HFF-Myc (cell line): ENCODE measurements at regions not wholly inside any gene's neighbourhood (a gene's known extent, or its start where the extent isn't known, plus 50 kb on each side); places are given as distances from the start of the nearest gene placed in this dataset.

Source experiments
- DNase-seq: peaks from one replicate; pipeline ENCODE4 v3.0.0-alpha.2; 2011; ENCODE audit warnings: low read depth; ENCODE audit errors: extremely low read depth
- H3K4me3 ChIP-seq: replicated peaks from 2 replicates; pipeline ENCODE4 v1.5.1; 2011; ENCODE audit warnings: low read depth, mild to moderate bottlenecking, control low read depth, low read length
- TF ChIP-seq, protein P1 (sequence below): IDR thresholded peaks from 2 replicates; pipeline ENCODE4 v1.5.1; 2012; ENCODE audit warnings: mild to moderate bottlenecking, low read depth, low read length, control low read depth; ENCODE audit errors: missing control alignments

DNA sequence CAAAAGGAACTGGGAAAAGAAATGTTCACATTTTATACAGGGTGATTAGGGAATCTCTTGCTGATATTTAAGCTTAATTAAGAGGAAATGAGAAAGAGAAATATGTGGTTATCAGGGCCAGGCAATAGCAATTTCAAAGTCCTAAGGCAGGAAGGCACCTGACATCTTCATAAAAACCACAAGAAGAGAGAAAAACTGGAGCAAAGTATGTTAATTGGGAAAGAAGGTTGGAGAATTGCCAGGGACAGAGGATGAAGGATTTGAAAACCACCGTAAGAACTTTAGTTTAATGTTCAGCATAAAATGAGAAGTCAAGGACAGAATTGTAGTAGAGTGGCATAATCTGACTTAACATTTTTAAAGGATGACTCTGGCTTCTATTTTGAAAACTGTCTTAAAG is 691.8 kb upstream of the NRXN1 start:
- no peak for DNase-seq
- no peak overlapping the region for H3K4me3 ChIP-seq
- TF ChIP-seq, protein P1, sequence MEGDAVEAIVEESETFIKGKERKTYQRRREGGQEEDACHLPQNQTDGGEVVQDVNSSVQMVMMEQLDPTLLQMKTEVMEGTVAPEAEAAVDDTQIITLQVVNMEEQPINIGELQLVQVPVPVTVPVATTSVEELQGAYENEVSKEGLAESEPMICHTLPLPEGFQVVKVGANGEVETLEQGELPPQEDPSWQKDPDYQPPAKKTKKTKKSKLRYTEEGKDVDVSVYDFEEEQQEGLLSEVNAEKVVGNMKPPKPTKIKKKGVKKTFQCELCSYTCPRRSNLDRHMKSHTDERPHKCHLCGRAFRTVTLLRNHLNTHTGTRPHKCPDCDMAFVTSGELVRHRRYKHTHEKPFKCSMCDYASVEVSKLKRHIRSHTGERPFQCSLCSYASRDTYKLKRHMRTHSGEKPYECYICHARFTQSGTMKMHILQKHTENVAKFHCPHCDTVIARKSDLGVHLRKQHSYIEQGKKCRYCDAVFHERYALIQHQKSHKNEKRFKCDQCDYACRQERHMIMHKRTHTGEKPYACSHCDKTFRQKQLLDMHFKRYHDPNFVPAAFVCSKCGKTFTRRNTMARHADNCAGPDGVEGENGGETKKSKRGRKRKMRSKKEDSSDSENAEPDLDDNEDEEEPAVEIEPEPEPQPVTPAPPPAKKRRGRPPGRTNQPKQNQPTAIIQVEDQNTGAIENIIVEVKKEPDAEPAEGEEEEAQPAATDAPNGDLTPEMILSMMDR, result no peak

DNA sequence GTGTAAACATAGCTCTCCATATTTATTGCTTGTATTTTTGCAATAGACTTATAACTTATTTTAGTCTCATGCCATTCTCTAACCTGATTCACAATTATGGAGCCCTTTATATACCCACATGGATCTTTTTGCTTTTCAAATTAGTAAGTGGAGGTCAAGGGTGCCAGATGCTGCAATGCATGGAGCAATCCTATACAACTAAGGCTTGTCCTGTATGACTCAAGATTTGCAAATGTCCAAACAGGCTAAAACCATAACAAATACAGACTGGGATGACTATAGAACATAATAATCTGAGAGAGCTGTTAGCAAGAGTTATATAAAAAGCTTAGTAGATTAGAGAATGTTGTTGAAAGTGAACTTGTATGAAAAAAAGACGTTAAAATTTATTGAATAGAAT is 690.4 kb upstream of the NRXN1 start:
- DNase-seq, result no peak
- no peak overlapping the region for H3K4me3 ChIP-seq
- TF ChIP-seq, protein P1, result no peak

DNA sequence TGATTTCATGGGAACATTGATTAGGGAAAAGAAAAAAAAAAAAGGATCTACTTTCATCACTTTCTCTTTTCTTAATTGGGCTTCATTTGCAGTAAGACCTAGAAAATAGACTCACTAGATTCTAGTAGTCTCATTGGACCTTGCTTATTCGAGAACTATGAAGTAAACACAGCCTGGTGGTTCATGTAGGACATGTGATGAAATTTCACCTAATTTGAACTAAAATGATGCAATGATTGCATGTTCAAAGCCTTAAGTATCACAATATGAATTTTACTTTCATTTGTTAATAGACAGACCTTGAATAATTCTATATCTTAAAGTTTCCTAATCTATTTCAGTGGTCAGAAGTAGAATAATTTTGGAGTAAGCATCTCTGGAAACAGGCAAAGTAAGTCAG is 688.9 kb upstream of the NRXN1 start:
- no peak overlapping the region for H3K4me3 ChIP-seq
- TF ChIP-seq, protein P1, result no peak

DNA sequence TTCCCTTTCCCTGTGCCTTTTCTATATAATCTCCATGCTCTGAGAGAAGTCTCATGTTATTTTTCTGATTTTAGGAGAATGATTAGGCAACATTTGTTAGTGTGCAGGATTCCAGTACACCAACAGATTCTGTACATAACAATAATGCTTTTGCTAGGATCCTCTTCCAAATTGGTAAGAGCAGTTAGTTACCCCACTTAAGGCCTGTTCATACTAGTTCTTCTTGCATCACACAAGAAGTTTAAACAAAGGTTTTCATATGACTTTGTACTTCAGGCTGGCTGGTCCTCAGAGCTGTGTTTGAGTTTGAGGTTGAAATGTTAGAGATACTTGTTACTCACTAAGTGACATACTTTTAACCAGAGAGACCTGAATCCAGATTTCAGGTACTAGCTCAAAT is 686.9 kb upstream of the NRXN1 start:
- TF ChIP-seq, protein P1, result no peak
- H3K4me3 ChIP-seq, result no peak overlapping the region

More for the DNA sequence above, 688.9 kb upstream of the NRXN1 start:
- DNase-seq, result no peak

DNA sequence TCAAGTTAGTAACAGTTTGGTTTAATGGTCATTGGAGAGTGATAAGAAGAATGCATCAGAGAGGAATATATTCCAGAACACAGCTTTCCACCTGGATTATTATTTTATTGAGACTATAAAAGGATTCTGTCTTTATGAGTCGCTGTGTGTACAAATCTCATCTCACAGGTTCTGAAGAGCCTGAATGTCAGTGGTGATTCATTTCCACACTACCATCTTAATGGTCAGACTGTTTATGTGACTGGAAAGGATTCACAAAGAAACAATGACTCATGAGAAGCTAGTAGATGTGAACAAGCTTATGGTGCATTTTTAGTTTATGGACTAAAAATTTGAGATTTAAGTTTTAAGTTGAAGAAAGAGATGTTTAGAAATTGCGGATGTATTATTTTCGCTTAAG is 685.4 kb upstream of the NRXN1 start:
- TF ChIP-seq, protein P1, result no peak
- DNase-seq, result no peak
- H3K4me3 ChIP-seq, result no peak overlapping the region

More for the DNA sequence above, 686.9 kb upstream of the NRXN1 start:
- no peak for DNase-seq

DNA sequence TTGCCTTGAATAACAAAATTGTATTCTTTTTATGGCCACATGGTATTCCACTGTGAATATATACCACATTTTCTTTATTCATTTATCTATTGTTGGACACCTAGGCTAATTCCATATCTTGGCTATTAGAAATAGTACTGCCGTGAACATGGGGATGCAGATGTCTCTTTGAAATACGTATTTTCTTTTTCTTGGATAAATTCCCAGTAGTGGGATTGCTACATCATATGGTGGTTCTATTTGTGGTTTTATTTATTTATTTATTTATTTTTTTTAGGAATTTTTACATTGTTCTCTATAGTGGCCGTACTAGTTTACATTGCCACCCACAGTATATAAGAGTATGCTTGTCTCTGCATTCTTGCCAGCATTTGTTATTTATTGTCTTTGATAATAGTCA is 679.8 kb upstream of the NRXN1 start:
- no peak for DNase-seq
- no peak overlapping the region for H3K4me3 ChIP-seq
- TF ChIP-seq, protein P1, result no peak

DNA sequence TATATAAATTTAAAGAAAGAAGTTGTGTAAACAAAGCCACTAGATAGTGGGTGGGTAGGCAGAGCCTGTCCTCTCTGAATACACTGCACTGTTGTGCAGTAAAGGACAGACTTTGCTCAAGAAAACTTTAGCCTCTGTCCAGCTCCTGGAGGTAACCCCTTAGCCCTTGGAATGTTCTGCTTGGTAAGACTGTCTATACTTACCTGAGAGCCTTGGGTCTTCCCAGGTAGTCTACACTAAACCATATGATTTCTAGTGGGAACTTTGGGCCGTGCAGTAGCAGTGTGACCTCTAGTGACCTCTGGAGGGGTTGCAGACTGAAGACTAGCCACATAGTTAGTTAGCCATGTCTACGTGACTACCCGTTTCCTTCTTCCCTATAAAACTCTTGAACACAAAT is 678.3 kb upstream of the NRXN1 start:
- TF ChIP-seq, protein P1, result no peak
- H3K4me3 ChIP-seq, result no peak overlapping the region
- DNase-seq, result no peak
